ENCODE measurements at regions not wholly inside any gene's neighbourhood (a gene's known extent, or its start where the extent isn't known, plus 50 kb on each side); places are given as distances from the start of the nearest gene placed in this dataset.

DNA sequence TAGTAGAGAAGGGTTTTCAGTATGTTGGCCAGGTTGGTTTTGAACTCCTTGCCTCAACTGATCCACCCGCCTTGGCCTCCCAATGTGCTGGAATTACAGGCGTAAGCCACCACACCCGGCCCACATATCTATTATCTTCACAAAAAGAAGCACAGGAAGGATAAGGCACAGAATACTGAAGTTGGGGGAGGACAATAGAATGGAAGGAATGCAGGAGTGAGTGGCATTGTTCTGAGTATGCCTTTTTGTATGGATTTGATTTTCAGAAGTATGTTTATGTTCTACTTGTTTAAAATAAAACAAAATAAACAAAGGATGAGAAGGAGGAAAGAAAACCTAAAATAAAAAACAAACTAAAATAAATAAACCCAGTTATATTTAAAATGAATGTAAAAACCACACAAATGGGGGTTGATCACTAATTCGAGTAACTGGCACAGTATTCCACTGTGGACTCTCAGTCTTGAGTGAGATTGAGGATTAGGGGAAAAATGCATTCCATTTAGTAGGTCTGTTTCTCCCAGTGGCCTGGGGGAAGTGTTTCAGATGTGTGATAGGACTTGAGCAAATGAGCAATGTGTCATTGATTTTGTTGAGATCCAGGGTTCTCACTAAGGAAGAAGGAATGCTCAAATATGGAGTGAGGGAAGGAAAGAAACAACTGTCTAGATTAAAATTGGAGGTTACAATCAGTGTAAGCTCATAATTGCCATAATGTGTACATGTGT lies 109.0 kb upstream of the C1QTNF7 start:
- no peak for DNase-seq (ENCODE audit: low read depth)
- TF ChIP-seq, protein P1, sequence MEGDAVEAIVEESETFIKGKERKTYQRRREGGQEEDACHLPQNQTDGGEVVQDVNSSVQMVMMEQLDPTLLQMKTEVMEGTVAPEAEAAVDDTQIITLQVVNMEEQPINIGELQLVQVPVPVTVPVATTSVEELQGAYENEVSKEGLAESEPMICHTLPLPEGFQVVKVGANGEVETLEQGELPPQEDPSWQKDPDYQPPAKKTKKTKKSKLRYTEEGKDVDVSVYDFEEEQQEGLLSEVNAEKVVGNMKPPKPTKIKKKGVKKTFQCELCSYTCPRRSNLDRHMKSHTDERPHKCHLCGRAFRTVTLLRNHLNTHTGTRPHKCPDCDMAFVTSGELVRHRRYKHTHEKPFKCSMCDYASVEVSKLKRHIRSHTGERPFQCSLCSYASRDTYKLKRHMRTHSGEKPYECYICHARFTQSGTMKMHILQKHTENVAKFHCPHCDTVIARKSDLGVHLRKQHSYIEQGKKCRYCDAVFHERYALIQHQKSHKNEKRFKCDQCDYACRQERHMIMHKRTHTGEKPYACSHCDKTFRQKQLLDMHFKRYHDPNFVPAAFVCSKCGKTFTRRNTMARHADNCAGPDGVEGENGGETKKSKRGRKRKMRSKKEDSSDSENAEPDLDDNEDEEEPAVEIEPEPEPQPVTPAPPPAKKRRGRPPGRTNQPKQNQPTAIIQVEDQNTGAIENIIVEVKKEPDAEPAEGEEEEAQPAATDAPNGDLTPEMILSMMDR (IDR thresholded peaks at IDR 0.05; ENCODE audit: control insufficient read depth, insufficient read depth, low read depth, low read length, missing control alignments), result no peak
- no peak overlapping the region for H3K4me3 ChIP-seq (ENCODE audit: control insufficient read depth, low read depth, low read length)

DNA sequence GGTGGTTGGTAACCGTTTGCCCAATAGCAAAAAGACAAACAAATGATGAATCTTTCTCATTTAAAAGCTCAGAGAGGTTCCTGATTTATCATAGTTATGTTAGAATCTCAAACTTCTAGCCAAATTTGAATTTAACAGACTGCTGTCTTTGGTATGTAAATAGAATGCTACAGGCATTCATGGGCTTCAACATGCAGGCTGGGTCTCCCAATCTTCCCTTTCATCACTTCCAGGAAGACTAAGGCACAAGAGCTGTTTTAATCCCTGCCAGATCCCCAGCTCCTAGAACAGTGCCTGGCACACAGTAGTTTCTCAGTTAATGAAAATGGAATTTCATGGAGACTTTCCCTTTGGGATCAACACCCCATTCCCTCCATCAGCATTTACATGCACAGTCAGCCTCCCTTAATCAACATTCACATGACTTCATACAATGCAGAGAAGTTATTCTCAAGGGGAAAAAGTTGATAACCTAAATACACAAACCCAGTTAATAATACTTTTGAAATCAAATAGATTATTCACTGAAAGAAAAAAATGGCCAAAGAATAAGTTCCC lies 107.6 kb upstream of the C1QTNF7 start:
- no peak overlapping the region for H3K4me3 ChIP-seq (ENCODE audit: control insufficient read depth, low read depth, low read length)
- TF ChIP-seq, protein P1 (IDR thresholded peaks at IDR 0.05; ENCODE audit: control insufficient read depth, insufficient read depth, low read depth, low read length, missing control alignments), result no peak
- no peak for DNase-seq (ENCODE audit: low read depth)

DNA sequence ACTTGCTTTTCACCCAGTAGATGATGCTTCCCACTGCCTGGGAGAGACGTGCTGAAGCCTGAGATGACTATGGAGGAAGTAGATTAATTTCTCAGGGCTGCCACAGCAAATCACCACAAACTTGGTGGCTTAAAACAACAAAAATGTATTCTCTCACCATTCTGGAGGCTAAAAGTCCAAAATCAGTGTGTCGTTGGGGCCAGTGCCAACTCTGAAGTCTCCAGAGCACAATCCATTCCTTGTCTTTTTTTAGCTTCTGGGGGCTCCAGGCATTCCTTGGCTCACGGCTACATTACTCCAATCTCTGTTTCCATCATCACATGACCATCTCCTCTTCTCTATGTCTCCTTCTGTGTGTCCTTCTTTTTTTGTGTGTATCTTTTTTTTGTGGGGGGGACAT lies 105.8 kb upstream of the C1QTNF7 start:
- H3K4me3 ChIP-seq (ENCODE audit: control insufficient read depth, low read depth, low read length), result no peak overlapping the region
- DNase-seq (ENCODE audit: low read depth), result no peak
- TF ChIP-seq, protein P1 (IDR thresholded peaks at IDR 0.05; ENCODE audit: control insufficient read depth, insufficient read depth, low read depth, low read length, missing control alignments), result no peak

DNA sequence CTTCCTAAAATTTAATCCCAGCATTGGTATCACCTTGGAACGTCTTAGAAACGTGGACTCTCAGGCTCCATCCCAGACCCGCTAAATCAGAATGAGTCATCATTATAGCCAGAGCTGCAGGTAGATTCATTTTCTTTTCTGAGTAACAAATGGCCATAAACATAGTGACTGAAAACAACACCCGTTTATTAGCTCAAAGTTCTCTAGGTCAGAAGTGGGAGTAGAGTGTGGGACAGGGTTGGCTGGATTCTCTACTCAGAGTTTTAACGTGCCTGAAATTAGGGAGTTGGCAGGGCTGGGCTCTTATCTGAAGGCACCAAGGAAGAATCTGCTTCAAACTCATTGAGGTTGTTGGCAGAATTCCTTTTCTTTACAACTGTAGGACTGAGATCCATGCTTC lies 101.8 kb upstream of the C1QTNF7 start:
- TF ChIP-seq, protein P1 (IDR thresholded peaks at IDR 0.05; ENCODE audit: control insufficient read depth, insufficient read depth, low read depth, low read length, missing control alignments), result no peak
- DNase-seq (ENCODE audit: low read depth), result no peak
- H3K4me3 ChIP-seq (ENCODE audit: control insufficient read depth, low read depth, low read length), result no peak overlapping the region

DNA sequence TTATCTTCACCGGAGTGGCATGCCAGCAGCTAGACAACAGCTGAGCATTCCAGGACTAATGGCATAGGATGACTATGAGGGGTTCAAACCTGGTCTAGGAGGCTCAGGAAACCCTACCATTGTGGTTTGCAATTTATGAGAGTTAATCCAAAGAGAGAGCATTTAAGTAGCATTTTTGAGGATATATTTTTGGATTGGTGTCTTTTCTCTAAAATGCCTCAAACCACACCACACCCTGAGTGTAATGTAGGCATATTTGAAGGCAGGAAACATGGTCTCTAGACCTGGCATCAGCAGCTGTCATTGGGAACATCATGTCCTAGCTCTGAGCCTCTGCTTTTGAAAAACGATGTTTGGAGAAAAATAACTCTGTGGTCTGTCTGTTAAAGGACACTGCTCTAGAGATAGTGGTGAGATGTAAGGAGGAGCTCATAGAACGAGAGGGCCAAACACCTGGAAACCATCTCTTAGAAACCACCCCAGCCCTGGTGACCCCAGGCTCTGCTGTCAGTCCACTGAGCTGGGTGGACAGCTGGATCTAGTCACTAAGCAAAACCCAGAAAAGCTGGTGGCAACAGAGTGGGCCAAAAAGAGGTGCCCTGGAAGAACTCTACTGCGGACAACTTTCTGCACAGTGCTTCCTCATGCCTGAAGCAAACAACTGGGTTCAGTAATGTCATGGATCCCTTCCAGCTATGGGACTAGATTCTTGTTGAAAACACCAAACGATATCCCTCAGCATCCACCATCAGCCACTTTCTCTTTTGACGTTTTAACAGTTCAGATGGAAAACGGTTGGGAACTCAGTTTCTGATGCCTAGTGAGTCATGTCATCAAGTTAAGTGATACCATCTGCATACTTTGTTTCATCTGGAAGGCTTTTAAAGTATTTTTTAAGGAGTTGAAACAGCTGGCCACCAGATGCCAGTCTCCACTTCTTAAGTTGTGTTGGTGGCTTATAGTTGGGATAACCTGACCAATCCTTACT lies 100.2 kb upstream of the C1QTNF7 start:
- TF ChIP-seq, protein P1 (IDR thresholded peaks at IDR 0.05; ENCODE audit: control insufficient read depth, insufficient read depth, low read depth, low read length, missing control alignments), result peak; percentile 29
- no peak overlapping the region for H3K4me3 ChIP-seq (ENCODE audit: control insufficient read depth, low read depth, low read length)
- peak; percentile 87 for DNase-seq (ENCODE audit: low read depth)

DNA sequence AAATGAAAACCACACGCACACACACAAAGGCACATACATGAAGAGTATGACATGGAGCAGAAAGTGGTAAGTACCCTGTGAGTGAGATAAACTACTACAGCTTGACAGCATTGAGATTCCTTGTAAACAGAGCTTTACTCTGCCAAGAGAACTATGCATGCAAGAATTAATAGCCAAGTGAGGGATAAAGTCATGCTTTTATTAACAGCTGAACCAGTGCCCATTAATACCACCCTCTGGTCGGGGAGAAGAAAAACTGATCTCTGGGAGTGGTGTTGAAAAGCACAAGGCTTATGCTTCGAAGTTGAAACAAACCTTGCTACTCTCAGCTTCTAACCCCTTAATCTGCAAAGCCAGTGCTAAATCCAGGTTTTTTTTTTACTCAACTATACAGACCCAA lies 95.9 kb upstream of the C1QTNF7 start:
- no peak for DNase-seq (ENCODE audit: low read depth)
- no peak overlapping the region for H3K4me3 ChIP-seq (ENCODE audit: control insufficient read depth, low read depth, low read length)
- TF ChIP-seq, protein P1 (IDR thresholded peaks at IDR 0.05; ENCODE audit: control insufficient read depth, insufficient read depth, low read depth, low read length, missing control alignments), result no peak
